MV-4-11 (cell line): ENCODE measurements at regions not wholly inside any gene's neighbourhood (a gene's known extent, or its start where the extent isn't known, plus 50 kb on each side); places are given as distances from the start of the nearest gene placed in this dataset.
A peak's percentile ranks its signal among the peaks of the same experiment; 100 is the strongest.
"Not testable (repeated sequence)": the region's sequence is repeated elsewhere in the genome, so short reads cannot be mapped to it uniquely, and the experiment has no call there.

ENCODE experiments used
- DNase-seq: peaks from one replicate; lab custom pipeline; 2025; lab: John Stamatoyannopoulos, UW

DNA sequence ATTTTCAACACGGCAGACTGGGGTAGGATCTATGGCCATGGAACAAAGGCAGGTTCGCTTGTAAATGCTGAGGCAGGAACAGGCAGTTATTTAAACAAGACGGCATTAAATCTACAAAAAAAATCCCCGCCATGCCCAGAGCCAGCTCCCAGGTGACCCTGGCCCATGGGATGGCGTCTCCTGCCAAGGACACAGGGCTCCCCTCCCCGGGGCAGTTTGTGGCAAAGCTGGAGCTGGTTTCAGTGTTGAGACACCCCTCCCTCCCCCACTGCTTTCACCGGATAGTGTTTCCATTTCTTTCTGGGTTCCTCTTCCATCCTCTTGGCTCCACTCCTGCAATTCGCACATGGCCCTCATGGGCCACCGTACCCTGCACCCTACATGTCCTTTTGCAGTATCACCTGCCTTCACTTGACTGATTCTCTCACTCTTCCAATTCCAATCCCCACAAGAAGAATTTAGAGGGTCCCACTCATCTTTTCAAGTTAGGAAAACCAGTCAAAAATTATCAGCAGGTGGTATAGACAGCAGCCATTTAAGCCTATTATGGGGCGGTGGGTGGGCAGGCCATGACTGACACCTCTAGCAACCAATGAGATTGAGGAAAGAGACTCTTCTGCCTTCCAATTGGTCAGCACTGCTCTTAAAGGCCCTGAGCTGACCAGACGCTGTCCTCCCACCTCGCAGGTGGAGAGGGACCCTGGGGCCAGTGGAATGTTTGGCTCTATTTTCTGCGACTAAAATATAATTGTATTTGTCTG, 52.0 kb downstream of the OLIG1 start:
- DNase-seq = peak; percentile 59

- DNase-seq = no peak
Observed at GRCh38 chr21:33122507-33122906, 52.6 kb downstream of the OLIG1 start.

DNA sequence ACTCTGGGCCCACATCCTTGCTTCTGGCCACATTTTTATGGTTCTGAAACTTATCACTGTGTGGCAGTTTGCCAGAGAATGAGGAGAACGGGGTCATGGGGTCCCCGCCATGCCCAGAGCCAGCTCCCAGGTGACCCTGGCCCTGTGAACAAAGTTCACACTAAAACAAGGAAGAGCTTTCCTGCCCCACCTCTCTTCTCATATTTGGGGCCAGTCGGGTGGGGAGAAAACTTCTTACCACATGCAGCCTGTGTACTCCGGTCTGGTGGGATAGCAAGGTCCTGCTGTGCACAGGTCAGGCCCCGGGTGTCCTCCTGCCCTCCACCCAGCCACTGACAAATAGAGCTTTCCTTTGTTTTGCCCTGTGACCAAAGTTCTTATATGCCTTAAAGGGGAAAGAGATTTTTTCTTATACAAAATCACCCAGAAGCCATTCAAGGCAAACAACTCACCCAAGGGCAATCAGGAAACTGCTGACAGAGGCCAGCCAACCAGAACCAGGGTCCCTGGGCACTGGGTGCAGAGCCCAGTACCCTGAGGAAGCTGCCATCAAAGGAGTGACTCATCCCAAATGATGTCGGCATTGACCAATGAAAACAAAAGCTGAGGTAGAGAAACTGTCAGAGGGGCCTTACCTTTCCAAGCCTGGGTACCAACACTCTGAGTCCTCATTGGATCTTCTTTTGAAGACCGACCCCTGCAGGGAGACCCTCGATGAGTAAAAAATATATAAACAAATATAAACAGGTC, 53.6 kb downstream of the OLIG1 start:
- no peak for DNase-seq

- DNase-seq = peak; percentile 80
Observed at GRCh38 chr21:33124889-33125288, 54.9 kb downstream of the OLIG1 start.

- DNase-seq = no peak
Observed at GRCh38 chr21:33125680-33126375, 55.9 kb downstream of the OLIG1 start.

GRCh38 chr21:33126569-33126968, 56.6 kb downstream of the OLIG1 start:
- no peak for DNase-seq

DNA sequence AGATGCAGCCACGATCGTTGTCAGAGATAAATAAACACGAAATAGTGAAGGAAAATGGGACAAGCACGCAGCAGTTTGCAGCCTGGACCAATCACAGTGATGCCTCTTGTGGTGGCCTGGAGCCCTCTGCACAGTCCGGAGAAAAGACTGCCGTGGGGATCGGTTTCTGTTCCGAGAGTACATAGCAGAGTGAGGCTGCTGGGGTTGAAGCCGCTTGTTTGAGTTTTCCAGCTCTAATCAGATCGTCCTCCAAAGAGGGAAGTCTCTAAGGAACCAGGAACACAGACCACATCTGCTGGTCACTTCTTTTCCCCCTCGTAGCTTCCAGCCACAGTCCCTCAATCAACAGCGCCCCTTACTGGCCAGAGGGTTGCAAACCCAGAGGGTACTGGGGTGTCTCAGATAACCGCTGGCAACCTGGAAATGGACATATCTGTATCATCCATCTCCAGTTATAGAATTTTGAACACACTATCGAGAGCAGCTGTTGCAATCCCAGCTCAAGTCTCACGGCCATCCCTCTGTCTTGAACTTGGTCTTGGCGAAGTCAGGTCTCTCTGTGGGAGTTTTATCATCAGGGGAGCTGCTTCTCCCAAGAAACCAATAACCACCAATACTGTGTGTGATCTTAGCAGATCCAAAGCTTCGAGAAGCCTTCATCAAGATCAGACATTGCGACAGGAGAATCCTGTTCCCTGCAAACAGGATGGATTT, 57.4 kb downstream of the OLIG1 start:
- DNase-seq = peak; percentile 71

- no peak for DNase-seq
Observed at GRCh38 chr21:33127868-33128242, 57.9 kb downstream of the OLIG1 start.

GRCh38 chr21:33128538-33128937, 58.6 kb downstream of the OLIG1 start:
- peak; percentile 67 for DNase-seq

GRCh38 chr21:33132054-33132453, 62.1 kb downstream of the OLIG1 start:
- no peak for DNase-seq

GRCh38 chr21:33133892-33134291, 64.0 kb downstream of the OLIG1 start:
- DNase-seq = no peak

DNA sequence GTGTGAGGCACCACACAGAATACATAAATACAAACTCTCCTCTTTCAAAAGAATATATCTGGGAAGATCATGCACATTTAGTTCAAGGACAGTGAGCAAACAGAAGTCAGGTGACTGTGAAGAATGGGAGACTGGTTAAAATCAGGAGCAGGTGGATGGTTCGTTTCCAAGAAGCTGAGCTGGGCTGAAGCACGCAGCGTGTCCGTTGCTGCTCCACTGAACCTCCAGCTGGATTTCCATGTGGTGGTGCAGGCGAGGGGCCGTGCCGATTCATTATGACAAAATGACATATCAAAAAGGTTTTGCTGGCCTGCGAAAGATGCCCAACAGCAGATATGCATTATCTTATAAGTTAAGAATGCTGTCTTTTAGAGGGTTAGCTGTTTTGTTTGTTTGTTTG, 66.0 kb downstream of the OLIG1 start:
- DNase-seq = no peak

DNA sequence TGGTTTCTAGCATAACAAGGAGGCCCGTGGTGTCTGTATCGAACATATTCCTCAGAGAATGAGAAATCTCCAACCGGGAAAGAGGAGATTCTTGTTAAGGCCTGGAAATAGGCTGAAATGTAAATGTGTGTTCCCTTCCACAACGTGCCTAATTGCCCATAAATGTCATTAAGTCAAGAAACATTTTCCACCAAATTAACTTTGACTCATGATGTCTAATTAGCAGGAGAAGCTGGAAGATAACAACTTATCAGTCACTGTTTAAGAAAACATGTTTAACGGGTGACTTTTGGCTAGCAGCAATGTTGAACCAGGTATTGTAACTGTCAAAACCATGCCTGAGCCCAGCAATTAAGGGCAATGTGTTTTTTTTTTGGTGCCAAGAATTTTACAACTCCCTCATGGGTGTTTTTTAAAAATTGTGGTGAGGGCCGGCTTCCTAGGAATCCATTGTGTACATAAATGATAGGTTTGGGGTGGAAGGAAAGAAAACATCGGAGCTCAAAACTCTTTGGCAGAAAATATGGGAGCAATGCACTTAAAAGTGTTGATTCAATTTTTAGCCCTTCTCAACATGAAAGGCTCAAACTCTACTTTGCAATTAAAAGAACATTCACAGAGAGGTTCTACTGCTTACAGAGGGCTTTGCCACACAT, 67.0 kb downstream of the OLIG1 start:
- no peak for DNase-seq

GRCh38 chr21:33139084-33139483, 69.1 kb downstream of the OLIG1 start:
- no peak for DNase-seq

DNA sequence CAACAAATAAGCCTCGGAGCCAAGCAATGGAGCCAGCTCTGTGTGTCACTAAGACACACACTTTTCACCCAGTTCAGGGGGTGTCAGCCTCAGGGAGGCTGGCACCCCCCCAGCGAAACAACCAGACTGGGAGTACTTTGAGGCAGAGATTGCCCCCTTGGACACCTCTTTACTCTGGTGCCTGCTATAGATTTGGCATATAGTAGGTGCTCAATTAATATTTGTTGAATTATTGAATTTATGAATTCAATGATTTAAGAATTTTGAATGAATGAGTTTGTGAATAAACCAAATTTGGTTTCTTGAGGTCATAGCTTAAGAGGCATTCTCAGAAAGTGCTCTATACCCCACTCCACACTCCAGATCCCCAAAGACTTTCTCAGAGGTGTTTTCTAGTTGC, 70.3 kb downstream of the OLIG1 start:
- DNase-seq = no peak

DNA sequence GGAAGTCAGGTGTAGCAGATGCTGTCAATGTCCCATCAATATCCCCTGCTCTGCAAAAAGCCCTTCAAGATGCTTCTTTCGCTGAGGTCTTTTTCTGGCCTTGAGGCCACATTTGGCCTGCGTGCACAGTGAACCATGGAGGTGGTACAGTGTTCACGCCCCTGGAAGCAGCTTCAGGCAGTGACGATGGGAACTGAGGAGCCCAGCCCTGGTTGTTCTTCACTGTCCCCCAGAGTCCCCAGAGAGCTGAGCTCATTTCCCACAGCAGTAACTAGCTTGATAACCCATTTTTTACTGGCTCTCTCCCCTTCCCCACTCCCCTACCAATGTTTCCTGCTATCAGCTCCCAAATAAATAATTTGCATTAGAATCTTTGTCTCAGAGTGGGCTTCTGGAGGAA, 76.5 kb downstream of the OLIG1 start:
- no peak for DNase-seq

- DNase-seq = no peak
Observed at GRCh38 chr21:33149181-33149580, 79.2 kb downstream of the OLIG1 start.

GRCh38 chr21:33150968-33151367, 78.8 kb upstream of the IFNAR2 start:
- not testable (repeated sequence) for DNase-seq

DNA sequence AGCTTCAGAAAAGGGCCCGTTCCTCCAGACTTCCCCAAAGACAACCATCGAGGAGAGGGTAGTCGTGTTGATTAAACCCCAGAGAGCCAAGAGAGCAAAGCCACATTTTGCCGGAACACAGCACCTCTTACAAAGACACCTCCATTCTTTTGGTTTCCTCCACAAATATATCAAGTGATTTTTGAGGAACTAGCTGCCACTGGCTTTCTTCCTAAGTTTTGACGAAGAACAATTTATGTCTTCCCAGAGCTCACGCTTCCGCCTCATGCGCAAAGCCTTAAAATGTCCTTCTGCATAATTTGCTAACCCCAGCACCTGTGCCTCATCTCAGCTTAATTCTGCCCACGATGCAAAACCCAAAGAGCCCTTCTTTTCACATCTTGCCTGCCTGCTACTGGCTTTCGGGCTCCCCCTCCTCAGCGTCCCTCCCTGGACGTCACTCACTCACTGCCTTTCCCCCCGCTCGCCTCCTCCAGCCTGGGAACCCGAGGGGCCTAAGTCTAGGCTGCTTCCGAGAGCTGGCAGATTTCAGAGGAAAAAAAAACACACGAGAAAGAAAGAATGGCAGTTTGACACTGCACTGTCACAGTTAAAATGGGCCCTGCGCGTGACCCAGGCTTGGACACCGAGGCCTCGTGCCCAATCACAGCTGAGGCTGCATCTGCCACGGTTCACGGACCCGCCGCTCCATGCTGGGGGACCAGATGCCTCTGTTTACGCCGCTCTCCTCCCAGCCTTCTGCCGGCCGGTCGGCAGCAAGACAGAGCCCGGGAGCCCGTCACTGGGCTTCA, 77.6 kb upstream of the IFNAR2 start:
- DNase-seq = peak; percentile 80

- no peak for DNase-seq
Observed at GRCh38 chr21:33152732-33153130, 77.0 kb upstream of the IFNAR2 start.

- DNase-seq = no peak
Observed at GRCh38 chr21:33155005-33155404, 74.7 kb upstream of the IFNAR2 start.
